ENCODE measurements at regions not wholly inside any gene's neighbourhood (a gene's known extent, or its start where the extent isn't known, plus 50 kb on each side); places are given as distances from the start of the nearest gene placed in this dataset.
"Not testable (repeated sequence)": the region's sequence is repeated elsewhere in the genome, so short reads cannot be mapped to it uniquely, and the experiment has no call there.

GRCh38 chr16:47851146-47851545 lies 304.6 kb downstream of the ABCC12 start:
- DNase-seq: no peak

GRCh38 chr16:47849736-47850135 lies 306.1 kb downstream of the ABCC12 start:
- no peak for DNase-seq

DNA sequence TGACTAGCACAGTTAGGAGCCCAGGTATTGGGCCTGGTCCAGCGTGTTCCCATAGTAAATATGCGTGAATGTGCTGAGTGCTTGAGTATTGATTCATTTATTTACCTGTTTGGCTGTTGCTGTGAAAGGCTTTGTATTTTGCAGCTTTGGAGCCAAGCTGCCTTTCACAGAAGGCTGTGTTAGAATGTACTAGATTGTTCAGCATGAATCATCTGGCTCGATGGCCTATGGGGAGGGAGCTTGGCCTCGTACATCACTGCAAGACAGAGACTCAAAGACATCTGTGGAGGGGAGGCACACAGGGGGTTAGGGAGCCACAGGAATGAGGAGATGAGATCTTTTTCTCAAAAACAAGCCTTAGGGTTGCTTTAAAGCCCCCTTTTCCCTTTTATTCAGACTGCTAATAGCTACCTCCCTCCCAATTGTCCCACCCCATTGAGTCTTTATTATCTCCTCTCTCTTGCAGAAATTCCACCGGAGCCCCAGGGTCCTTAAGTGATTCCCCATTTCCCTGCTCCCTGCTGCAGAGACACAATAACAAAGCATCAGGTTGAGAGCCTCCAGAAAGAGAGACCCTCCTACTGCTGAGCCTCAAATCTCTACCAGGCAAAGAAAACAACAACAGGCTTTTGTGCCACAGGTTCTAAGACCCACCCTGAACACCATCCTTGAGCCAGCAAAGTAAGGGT lies 307.2 kb downstream of the ABCC12 start:
- peak; percentile 15 for DNase-seq

GRCh38 chr16:47847220-47847970 lies 308.4 kb downstream of the ABCC12 start:
- DNase-seq: no peak

DNA sequence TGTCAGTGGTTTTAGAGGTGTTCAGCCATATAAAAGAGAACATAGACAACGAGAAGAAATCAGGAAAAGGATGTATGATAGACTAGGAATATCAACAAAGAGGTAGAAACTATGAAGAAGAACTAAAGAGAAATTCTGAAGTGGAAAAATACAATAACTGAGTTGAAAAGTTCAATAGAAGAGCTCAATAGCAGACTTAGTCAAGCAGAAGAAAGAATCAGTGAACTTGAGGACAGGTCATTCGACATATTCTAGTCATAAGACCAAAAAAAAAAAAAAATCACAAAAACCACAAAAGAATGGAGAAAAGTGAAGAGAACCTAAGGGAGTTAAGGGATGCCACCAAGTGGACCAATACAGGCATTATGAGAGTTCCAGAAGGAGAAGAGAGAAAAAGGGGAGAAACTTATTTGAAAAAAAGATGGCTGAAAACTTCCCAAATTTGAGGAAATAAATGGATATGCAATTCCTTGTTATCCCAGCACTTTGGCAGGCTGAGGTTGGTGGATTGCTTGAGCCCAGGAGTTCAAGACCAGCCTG lies 321.2 kb downstream of the ABCC12 start:
- no peak for DNase-seq

DNA sequence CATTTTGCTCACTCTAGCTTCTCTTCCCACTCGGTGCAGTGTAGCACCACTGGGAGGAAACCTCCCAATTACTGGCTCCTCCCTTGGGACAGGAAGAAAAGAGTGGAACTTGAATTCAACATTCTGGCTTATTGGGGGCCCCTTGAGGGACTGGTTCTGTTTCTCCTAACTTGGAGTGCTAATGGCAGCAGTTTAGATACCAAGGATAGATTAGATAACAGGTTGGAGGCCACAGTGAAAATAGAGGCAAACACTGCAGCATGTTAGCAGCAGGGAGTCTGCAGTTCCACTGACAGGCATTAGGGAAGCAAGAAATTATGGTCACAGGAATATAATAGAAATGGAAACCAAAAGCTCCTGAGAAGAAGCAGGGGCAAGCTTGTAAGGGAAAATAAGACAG lies 322.0 kb downstream of the ABCC12 start:
- no peak for DNase-seq

- DNase-seq: no peak
Measured at GRCh38 chr16:47829850-47830600, 325.8 kb downstream of the ABCC12 start.

- DNase-seq: no peak
Measured at GRCh38 chr16:47826070-47826469, 329.7 kb downstream of the ABCC12 start.

DNA sequence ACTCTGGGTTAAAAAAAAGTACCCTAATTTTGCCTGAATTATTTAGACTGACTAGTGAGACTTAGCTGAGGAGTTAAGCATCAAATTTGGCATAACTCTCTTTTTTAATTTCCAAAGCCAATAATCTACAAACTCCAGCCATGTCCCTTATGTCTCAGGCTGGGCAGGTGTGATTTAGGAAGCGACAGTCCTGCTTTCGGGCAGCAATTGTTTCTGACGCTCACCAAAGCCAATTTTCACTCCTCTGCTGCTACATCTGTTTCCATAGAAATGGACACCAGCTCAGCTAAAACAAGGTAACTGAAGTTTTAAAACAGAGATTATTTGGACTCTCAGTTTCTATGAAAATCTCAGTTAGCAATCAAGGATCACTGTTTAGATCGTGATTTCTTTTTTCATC lies 338.7 kb downstream of the ABCC12 start:
- DNase-seq: no peak

GRCh38 chr16:47816511-47816910 lies 339.3 kb downstream of the ABCC12 start:
- DNase-seq: no peak

- peak; percentile 19 for DNase-seq
Measured at GRCh38 chr16:47815655-47816054, 340.1 kb downstream of the ABCC12 start.

GRCh38 chr16:47811758-47812157 lies 344.0 kb downstream of the ABCC12 start:
- DNase-seq: not testable (repeated sequence)

DNA sequence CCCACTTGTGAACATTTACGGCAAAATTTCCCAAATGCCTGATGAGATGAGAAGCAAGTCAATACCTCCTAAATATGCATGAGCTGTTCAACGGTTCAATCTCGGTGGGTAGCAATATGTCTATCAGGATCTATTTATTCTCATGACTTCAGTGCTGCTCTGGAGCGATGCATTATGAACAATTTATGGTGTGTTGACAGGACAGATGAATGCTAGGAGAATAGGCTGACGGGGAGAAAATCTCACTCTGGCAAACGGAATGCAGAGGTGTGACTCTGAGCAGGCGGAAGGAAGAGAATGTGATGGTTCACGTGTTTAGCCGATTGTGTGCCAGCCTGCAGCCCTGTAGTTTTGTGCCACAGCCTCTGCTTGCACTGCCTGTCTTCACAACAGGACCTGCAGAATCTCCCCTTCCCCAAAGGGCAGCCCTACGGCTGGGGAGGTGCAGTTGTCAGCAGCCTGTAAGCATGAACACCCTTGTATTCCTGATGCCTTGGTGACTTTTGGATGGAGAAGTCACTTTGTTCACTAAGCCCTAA lies 345.2 kb downstream of the PHKB start:
- DNase-seq: no peak

- peak; percentile 30 for DNase-seq
Measured at GRCh38 chr16:47787696-47788095, 326.6 kb downstream of the PHKB start.

- DNase-seq: no peak
Measured at GRCh38 chr16:47781673-47782072, 320.5 kb downstream of the PHKB start.

DNA sequence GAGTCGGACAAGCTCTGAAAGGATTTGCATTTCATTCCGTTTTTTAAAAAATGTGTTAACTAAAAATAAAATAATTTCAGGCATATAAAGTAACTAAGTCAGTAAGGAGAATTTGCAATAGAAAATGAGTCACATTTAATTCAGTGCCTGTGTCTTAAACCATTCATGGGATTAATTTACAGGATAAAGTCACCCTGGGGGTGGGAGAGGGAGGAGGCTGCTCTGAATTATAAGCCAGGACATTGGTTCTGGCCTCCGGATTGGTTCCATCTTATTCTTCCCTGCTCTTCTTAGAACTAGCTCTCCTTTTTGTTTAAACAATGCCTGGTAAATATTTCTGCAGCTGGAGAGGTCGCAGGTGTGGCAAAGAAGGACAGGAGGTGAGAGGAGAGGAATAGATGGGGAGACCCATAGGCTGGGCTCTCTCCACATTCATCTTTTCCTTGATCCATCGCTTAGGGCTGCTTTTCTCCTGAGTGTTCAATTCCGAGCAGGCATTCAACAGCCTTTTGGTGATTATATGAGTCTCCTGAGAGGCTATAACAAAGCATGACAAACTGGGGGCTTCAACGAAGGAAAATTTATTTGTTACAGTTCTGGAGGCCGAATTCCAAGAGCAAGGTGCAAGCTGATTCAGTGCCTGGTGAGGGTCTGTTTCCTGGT lies 319.2 kb downstream of the PHKB start:
- DNase-seq: peak; percentile 7

GRCh38 chr16:47779201-47780016 lies 318.3 kb downstream of the PHKB start:
- DNase-seq: peak; percentile 21

DNA sequence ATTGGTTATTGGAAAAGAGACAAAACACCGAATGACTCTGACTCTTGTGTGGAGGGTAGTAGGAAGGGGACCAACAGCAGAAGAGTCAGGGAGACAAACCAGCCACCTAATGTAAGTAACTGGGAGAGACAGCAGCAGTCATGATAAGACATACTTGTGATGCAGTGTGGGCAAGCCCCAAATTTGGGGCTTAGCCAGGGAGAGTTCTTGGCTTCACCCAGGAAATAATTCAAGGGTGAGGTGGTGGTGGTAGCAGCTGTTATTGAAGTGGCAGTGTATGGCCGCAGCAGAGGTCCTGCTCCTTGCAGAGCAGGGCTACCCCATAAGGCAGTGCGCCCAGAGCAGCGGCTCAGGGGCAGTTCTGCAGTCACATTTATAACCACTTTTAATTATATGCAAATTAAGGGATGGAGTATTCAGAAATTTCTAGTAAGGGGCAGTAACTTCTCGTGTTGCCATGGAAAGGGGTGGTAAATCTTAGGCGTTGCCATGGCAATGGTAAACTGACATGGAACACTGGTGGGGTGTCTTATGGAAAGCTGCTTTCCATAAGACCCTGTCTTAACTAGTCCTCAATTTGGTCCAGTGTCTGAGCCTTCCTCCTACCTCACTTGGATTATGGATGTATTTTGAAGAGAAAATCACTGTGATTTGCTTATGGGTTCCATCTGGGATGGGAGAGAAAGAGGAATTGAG lies 317.1 kb downstream of the PHKB start:
- DNase-seq: no peak

- DNase-seq: peak; percentile 59
Measured at GRCh38 chr16:47777220-47777619, 316.1 kb downstream of the PHKB start.

GRCh38 chr16:47774661-47775060 lies 313.5 kb downstream of the PHKB start:
- DNase-seq: peak; percentile 21

DNA sequence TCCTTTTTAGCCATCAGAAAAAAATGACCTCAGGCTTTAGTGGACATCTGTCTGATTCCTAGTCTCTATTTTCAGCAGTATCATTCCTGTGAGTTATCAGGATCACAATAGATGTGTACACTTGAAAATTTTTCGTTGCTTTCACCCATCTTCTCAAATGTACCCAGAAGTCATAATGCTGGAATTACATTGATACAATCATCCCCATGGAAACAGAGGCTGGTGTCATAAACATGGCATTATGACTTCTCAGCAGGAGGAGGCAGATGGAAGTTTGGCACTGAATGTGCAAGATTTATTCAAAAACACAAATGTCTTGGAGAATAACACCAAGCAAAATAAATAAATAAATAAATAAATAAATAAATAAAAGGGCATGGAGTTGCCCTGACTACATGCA lies 292.5 kb downstream of the PHKB start:
- no peak for DNase-seq

All from fibroblast of skin of scalp (primary cell).